ENCODE measurements at regions not wholly inside any gene's neighbourhood (a gene's known extent, or its start where the extent isn't known, plus 50 kb on each side); places are given as distances from the start of the nearest gene placed in this dataset.
"Not testable (repeated sequence)": the region's sequence is repeated elsewhere in the genome, so short reads cannot be mapped to it uniquely, and the experiment has no call there.

- no peak overlapping the region for H3K4me3 ChIP-seq
- intact Hi-C loops (cut with DNase I), result no loop called here
- H3K27ac ChIP-seq, result no peak overlapping the region
- 73 to 90% methylated on average over 4 of the region's 4 CpGs for WGBS, 2 donors
- no peaks in the 10 kb centered on the region for H3K36me3 ChIP-seq
- DNase-seq, result no peak
- H3K4me1 ChIP-seq, result no peaks in the 10 kb centered on the region
- H3K9me3 ChIP-seq, result no peaks in the 10 kb centered on the region
- no peaks in the 10 kb centered on the region for H3K27me3 ChIP-seq
- TF ChIP-seq EP300 (IDR thresholded peaks at IDR 0.05), result no peak
- TF ChIP-seq CTCF (IDR thresholded peaks at IDR 0.05), result no peak
- no peak for TF ChIP-seq POLR2AphosphoS5 (IDR thresholded peaks at IDR 0.05)
- TF ChIP-seq POLR2A (IDR thresholded peaks at IDR 0.05), result no peak
These were observed 287.9 kb downstream of the ZNF326 start for GRCh38 chr1:90282811-90283210.

GRCh38 chr1:90281886-90282285, 287.0 kb downstream of the ZNF326 start:
- H3K4me1 ChIP-seq; H3K4me3 ChIP-seq; H3K36me3 ChIP-seq; H3K9me3 ChIP-seq; H3K27me3 ChIP-seq; DNase-seq; intact Hi-C loops (cut with DNase I); H3K27ac ChIP-seq: not testable (repeated sequence)
- 87 to 95% methylated on average over 1 of the region's 1 CpG for WGBS, 2 donors

DNA sequence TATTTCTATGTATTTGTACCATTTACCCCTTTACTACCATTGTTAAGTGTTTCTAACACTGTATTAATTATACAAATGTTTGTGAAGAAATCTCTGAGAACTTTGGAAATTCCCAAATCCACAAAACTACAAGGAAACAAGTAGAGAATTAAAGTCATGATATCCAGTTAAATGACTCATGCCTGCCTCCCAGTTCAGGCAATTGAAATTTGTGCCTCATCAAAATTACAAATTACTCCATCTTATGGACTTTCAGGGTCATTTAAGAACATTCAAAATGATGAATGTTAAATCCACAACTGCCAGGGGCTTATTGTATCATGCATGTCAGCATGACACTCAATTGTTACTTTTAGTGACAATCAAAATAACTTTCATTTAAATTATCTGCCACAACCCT, 282.4 kb downstream of the ZNF326 start:
- Histone ChIP-seq H3K27me3 (no peaks in the 10 kb centered on the region), H3K4me3 (no peak overlapping the region), H3K9me3 (no peaks in the 10 kb centered on the region), H3K27ac (no peak overlapping the region), H3K4me1 (no peaks in the 10 kb centered on the region), H3K36me3 (no peaks in the 10 kb centered on the region)
- no peak for TF ChIP-seq POLR2AphosphoS5 (IDR thresholded peaks at IDR 0.05)
- no peak for TF ChIP-seq CTCF (IDR thresholded peaks at IDR 0.05)
- no peak for TF ChIP-seq POLR2A (IDR thresholded peaks at IDR 0.05)
- TF ChIP-seq EP300 (IDR thresholded peaks at IDR 0.05), result no peak
- intact Hi-C loops (cut with DNase I), result no loop called here
- DNase-seq, result no peak

DNA sequence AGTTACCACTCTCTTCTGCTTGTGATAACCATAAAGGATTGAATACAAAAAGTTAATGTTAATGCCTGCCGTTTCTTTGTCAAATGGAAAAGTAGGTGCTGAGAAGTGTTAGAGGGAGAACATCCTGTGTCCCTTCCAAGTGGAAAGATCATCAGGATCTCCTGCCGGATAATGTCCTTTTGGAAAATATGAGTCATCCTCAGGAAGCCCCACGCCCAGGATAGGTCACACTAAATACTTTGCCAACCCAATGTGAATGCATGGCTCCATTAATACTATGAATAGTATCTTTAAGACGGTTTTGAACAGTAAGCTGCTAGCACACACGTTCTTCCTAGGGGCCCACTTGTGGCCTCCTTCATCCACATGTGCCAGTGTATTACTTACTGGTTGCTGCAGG, 279.5 kb downstream of the ZNF326 start:
- Histone ChIP-seq H3K4me3 (no peak overlapping the region), H3K27me3 (no peaks in the 10 kb centered on the region), H3K4me1 (no peaks in the 10 kb centered on the region), H3K9me3 (no peaks in the 10 kb centered on the region), H3K27ac (no peak overlapping the region), H3K36me3 (no peaks in the 10 kb centered on the region)
- WGBS, 2 donors, result 77 to 86% methylated on average over 5 of the region's 5 CpGs
- TF ChIP-seq EP300 (IDR thresholded peaks at IDR 0.05), result no peak
- no peak for TF ChIP-seq POLR2A (IDR thresholded peaks at IDR 0.05)
- no peak for TF ChIP-seq CTCF (IDR thresholded peaks at IDR 0.05)
- no peak for TF ChIP-seq POLR2AphosphoS5 (IDR thresholded peaks at IDR 0.05)
- intact Hi-C loops (cut with DNase I), result no loop called here
- DNase-seq, result no peak

GRCh38 chr1:90273241-90273774, 278.4 kb downstream of the ZNF326 start:
- TF ChIP-seq EP300 (IDR thresholded peaks at IDR 0.05) (no peak), CTCF (IDR thresholded peaks at IDR 0.05) (no peak), POLR2AphosphoS5 (IDR thresholded peaks at IDR 0.05) (no peak), POLR2A (IDR thresholded peaks at IDR 0.05) (no peak)
- no peaks in the 10 kb centered on the region for H3K27me3 ChIP-seq
- DNase-seq, result no peak
- H3K4me3 ChIP-seq, result no peak overlapping the region
- no peaks in the 10 kb centered on the region for H3K9me3 ChIP-seq
- no peaks in the 10 kb centered on the region for H3K4me1 ChIP-seq
- intact Hi-C loops (cut with DNase I), result no loop called here
- H3K36me3 ChIP-seq, result no peaks in the 10 kb centered on the region
- no peak overlapping the region for H3K27ac ChIP-seq

All from sigmoid colon (tissue), 6 donors.